H1 (cell line): ENCODE measurements at regions not wholly inside any gene's neighbourhood (a gene's known extent, or its start where the extent isn't known, plus 50 kb on each side); places are given as distances from the start of the nearest gene placed in this dataset.

Experiments
- CBX8 ChIP-seq: fragments of 300-800, 300-1000 bp; sonication (generic); IDR thresholded peaks from 2 replicates; pipeline ENCODE4 v1.7.1; 2016; ENCODE audit warnings: low read depth, low read length, borderline replicate concordance
- CHD7 ChIP-seq: fragments of 300-600 bp; sonication (generic); IDR thresholded peaks from 2 replicates; pipeline ENCODE4 v1.7.1; 2012; ENCODE audit warnings: low read length, moderate library complexity, mild to moderate bottlenecking, inconsistent platforms; ENCODE audit not compliant: insufficient replicate concordance
- CTCF ChIP-seq, 3 experiments: IDR thresholded peaks; 1 replicate in 2 of 3; 2 replicates in 1 of 3; pipeline versions ENCODE4 v1.5.1 to v1.6.1; 2011; ENCODE audit warnings: low read length in 3 of 3, mild to moderate bottlenecking in 3 of 3, inconsistent platforms in 2 of 3, low read depth in 1 of 3, moderate library complexity in 1 of 3; ENCODE audit not compliant: insufficient read depth in 1 of 3; ENCODE audit errors: control extremely low read depth in 1 of 3
- FOSL1 ChIP-seq: IDR thresholded peaks from 2 replicates; pipeline ENCODE4 v1.6.1; 2011; ENCODE audit warnings: mild to moderate bottlenecking, low read depth, low read length, moderate library complexity; ENCODE audit not compliant: insufficient read depth
- KDM4A ChIP-seq: IDR thresholded peaks from one replicate; pipeline ENCODE4 v1.7.1; 2012; ENCODE audit warnings: low read depth, mild to moderate bottlenecking, moderate library complexity, low read length, inconsistent platforms; ENCODE audit not compliant: severe bottlenecking
- NRF1 ChIP-seq: IDR thresholded peaks from 2 replicates; pipeline ENCODE4 v1.6.1; 2011; ENCODE audit warnings: mild to moderate bottlenecking, low read depth, low read length, improper control_type of control experiment
- PHF8 ChIP-seq: fragments of 200-600 bp; sonication (generic); conservative IDR thresholded peaks from 2 replicates; pipeline ENCODE4 v1.7.1; 2012; ENCODE audit warnings: low read depth, mild to moderate bottlenecking, inconsistent platforms, low read length, moderate library complexity
- RAD21 ChIP-seq, 2 experiments: IDR thresholded peaks in 1 of 2; conservative IDR thresholded peaks in 1 of 2; 2 replicates each; pipeline ENCODE4 v1.6.1; 2011; ENCODE audit warnings: low read depth in 2 of 2, low read length in 2 of 2, improper control_type of control experiment in 1 of 2, inconsistent platforms in 1 of 2, mild to moderate bottlenecking in 1 of 2, moderate library complexity in 1 of 2
- TAF1 ChIP-seq: IDR thresholded peaks from 2 replicates; pipeline ENCODE4 v1.6.1; 2011; ENCODE audit warnings: mild to moderate bottlenecking, low read depth, low read length

GRCh38 chr22:33202455-33202854 lies 144.3 kb upstream of the SYN3 start (continued):
- TF ChIP-seq CHD7 (no peak), PHF8 (no peak), CBX8 (no peak), RAD21 (IDR thresholded peaks at IDR 0.05 in 1 of 2, conservative IDR thresholded peaks at IDR 0.05 in 1 of 2; ENCODE audit: low read depth in 2 of 2, low read length in 2 of 2) (no peak), KDM4A (no peak), NRF1 (no peak), FOSL1 (no peak), CTCF (IDR thresholded peaks at IDR 0.05; ENCODE audit: control extremely low read depth in 1 of 3, insufficient read depth in 1 of 3, low read depth in 1 of 3, low read length in 3 of 3) (no peak), TAF1 (no peak)
